ENCODE measurements at regions not wholly inside any gene's neighbourhood (a gene's known extent, or its start where the extent isn't known, plus 50 kb on each side); places are given as distances from the start of the nearest gene placed in this dataset.

- DNase-seq (ENCODE audit: low spot score): no peak
- TF ChIP-seq EZH2phosphoT487 (IDR thresholded peaks at IDR 0.05; ENCODE audit: borderline replicate concordance, low read depth, low read length): no peak
- TF ChIP-seq, protein P1, sequence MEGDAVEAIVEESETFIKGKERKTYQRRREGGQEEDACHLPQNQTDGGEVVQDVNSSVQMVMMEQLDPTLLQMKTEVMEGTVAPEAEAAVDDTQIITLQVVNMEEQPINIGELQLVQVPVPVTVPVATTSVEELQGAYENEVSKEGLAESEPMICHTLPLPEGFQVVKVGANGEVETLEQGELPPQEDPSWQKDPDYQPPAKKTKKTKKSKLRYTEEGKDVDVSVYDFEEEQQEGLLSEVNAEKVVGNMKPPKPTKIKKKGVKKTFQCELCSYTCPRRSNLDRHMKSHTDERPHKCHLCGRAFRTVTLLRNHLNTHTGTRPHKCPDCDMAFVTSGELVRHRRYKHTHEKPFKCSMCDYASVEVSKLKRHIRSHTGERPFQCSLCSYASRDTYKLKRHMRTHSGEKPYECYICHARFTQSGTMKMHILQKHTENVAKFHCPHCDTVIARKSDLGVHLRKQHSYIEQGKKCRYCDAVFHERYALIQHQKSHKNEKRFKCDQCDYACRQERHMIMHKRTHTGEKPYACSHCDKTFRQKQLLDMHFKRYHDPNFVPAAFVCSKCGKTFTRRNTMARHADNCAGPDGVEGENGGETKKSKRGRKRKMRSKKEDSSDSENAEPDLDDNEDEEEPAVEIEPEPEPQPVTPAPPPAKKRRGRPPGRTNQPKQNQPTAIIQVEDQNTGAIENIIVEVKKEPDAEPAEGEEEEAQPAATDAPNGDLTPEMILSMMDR (conservative IDR thresholded peaks at IDR 0.05; ENCODE audit: low read length): no peak
- BruUV-seq (replicated peaks): no TSS peak
- Histone ChIP-seq H2AFZ (ENCODE audit: low read length) (no peak overlapping the region), H3K9me2 (ENCODE audit: insufficient read depth, low read length) (no peaks in the 10 kb centered on the region), H3K9me3 (ENCODE audit: low read length) (no peaks in the 10 kb centered on the region), H3K36me3 (ENCODE audit: insufficient read depth, low read length) (no peaks in the 10 kb centered on the region; the same call in 1 of the 2 replicates), H3K4me2 (ENCODE audit: low read length) (no peak overlapping the region), H3K4me1 (ENCODE audit: insufficient read depth, low read length, poor library complexity, severe bottlenecking) (peaks cover 14% of the 10 kb centered on the region), H3K27ac (ENCODE audit: low read depth, low read length, poor library complexity, severe bottlenecking) (no peak overlapping the region), H3K79me2 (ENCODE audit: insufficient read depth, low read depth, low read length) (no peaks in the 10 kb centered on the region), H3K4me3 (ENCODE audit: low read depth, low read length, poor library complexity, severe bottlenecking) (no peak overlapping the region), H4K20me1 (ENCODE audit: insufficient read depth, low read length) (no peaks in the 10 kb centered on the region)
- POLR2A ChIA-PET: no interaction called here
- CTCF ChIA-PET (ENCODE audit: unreplicated experiment): no interaction called here
- intact Hi-C loops (cut with micrococcal nuclease; ENCODE audit: unreplicated experiment): no loop called here
Measured at GRCh38 chrX:51192104-51192503, 140.5 kb upstream of the NUDT10 start.

- no peaks in the 10 kb centered on the region for H3K9me3 ChIP-seq (ENCODE audit: low read length)
- no peak overlapping the region for H3K27ac ChIP-seq (ENCODE audit: low read depth, low read length, poor library complexity, severe bottlenecking)
- CTCF ChIA-PET (ENCODE audit: unreplicated experiment): no interaction called here
- POLR2A ChIA-PET: no interaction called here
- no peaks in the 10 kb centered on the region for H4K20me1 ChIP-seq (ENCODE audit: insufficient read depth, low read length)
- H3K4me2 ChIP-seq (ENCODE audit: low read length): no peak overlapping the region
- H3K9me2 ChIP-seq (ENCODE audit: insufficient read depth, low read length): no peaks in the 10 kb centered on the region
- H3K4me3 ChIP-seq (ENCODE audit: low read depth, low read length, poor library complexity, severe bottlenecking): no peak overlapping the region
- H3K36me3 ChIP-seq (ENCODE audit: insufficient read depth, low read length): no peaks in the 10 kb centered on the region
- no peaks in the 10 kb centered on the region for H3K79me2 ChIP-seq (ENCODE audit: insufficient read depth, low read depth, low read length)
- peak; percentile 1 for DNase-seq (ENCODE audit: low spot score)
- H3K4me1 ChIP-seq (ENCODE audit: insufficient read depth, low read length, poor library complexity, severe bottlenecking): no peaks in the 10 kb centered on the region
- no TSS peak for BruUV-seq (replicated peaks)
- no peak for TF ChIP-seq EZH2phosphoT487 (IDR thresholded peaks at IDR 0.05; ENCODE audit: borderline replicate concordance, low read depth, low read length)
- TF ChIP-seq, protein P1 (conservative IDR thresholded peaks at IDR 0.05; ENCODE audit: low read length): peak; percentile 45; the same call in 1 of the 2 replicates
- no peak overlapping the region for H2AFZ ChIP-seq (ENCODE audit: low read length)
- intact Hi-C loops (cut with micrococcal nuclease; ENCODE audit: unreplicated experiment): no loop called here
Measured at GRCh38 chrX:51215266-51215665, 117.4 kb upstream of the NUDT10 start.

- Histone ChIP-seq H2AFZ (ENCODE audit: low read length) (no peak overlapping the region), H3K4me1 (ENCODE audit: insufficient read depth, low read length, poor library complexity, severe bottlenecking) (no peaks in the 10 kb centered on the region), H3K9me3 (ENCODE audit: low read length) (no peaks in the 10 kb centered on the region), H3K36me3 (ENCODE audit: insufficient read depth, low read length) (no peaks in the 10 kb centered on the region), H3K9me2 (ENCODE audit: insufficient read depth, low read length) (no peaks in the 10 kb centered on the region), H3K27ac (ENCODE audit: low read depth, low read length, poor library complexity, severe bottlenecking) (no peak overlapping the region), H3K4me2 (ENCODE audit: low read length) (no peak overlapping the region), H3K4me3 (ENCODE audit: low read depth, low read length, poor library complexity, severe bottlenecking) (no peak overlapping the region), H4K20me1 (ENCODE audit: insufficient read depth, low read length) (no peaks in the 10 kb centered on the region), H3K79me2 (ENCODE audit: insufficient read depth, low read depth, low read length) (no peaks in the 10 kb centered on the region)
- intact Hi-C loops (cut with micrococcal nuclease; ENCODE audit: unreplicated experiment): no loop called here
- CTCF ChIA-PET (ENCODE audit: unreplicated experiment): no interaction called here
- POLR2A ChIA-PET: no interaction called here
- no peak for TF ChIP-seq EZH2phosphoT487 (IDR thresholded peaks at IDR 0.05; ENCODE audit: borderline replicate concordance, low read depth, low read length)
- TF ChIP-seq, protein P1 (conservative IDR thresholded peaks at IDR 0.05; ENCODE audit: low read length): no peak
- BruUV-seq (replicated peaks): no TSS peak
- no peak for DNase-seq (ENCODE audit: low spot score)
Measured at GRCh38 chrX:51215856-51216255, 116.8 kb upstream of the NUDT10 start.
